KBM-7 (cell line): ENCODE measurements at regions not wholly inside any gene's neighbourhood (a gene's known extent, or its start where the extent isn't known, plus 50 kb on each side); places are given as distances from the start of the nearest gene placed in this dataset.

Experiments
- DNase-seq: peaks from one replicate; pipeline ENCODE4 v3.0.0-alpha.2; 2015
- in situ Hi-C: fragments of 300-500 bp; cut with MboI; formaldehyde crosslinking; loops from 2 replicates; pipeline ENCODE4 v1.14.3; 2020; ENCODE audit warnings: low sequenced_read_pairs, low pct_unique_long_range_greater_than_20kb, mixed read lengths

DNA sequence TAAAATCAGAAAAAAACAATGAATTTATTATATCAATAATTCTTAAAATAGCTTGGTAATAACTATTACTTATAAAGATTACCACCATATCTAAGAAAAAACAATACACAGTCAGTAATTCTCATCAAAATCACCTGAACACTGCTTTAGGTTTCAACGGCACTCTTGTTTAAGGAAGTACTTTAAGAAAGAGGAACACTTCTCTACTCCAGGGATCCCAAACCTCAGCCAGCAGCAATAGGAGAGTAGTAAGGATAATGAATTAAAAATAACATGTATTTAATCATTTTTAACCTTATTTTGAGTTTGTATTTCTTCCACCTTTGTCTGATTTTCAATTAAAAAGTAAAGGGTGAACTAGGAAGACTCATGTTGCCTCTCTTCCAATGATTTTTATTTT, 494.0 kb upstream of the NR2F2 start:
- in situ Hi-C loops: no loop called here
- no peak for DNase-seq

DNA sequence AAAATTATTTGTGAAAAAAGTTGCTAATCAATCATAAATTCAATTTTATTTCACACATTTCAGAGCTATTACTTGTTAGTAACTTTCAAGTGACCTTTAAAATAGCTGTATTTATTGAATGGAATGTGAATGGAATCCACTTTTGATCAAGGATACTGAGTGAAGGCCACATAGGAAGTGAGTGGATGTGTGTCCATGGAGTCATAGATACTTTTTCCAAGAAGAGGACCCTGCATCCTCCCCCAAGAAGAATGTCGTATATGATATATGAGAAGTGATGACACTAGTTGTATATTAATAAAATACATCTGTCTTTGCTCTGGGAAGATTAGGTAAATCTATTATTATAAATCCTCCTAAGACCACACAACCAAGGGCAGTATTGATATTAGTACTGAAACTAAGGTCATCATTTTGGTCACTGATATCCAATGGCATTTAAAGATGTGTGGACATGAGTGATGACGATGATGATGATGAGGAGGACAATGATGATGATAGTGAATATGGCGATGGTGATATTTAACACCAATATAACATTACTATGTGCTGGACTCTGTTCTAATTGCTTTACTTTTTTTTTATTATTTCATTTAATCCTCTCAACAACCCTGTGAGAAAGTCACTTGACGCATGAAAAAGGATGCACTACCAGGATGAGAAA, 493.0 kb upstream of the NR2F2 start:
- in situ Hi-C loops: no loop called here
- DNase-seq: no peak

- in situ Hi-C loops: no loop called here
- DNase-seq: no peak
Measured at GRCh38 chr15:95839367-95839782, 491.1 kb upstream of the NR2F2 start.

- no peak for DNase-seq
- in situ Hi-C loops: no loop called here
Measured at GRCh38 chr15:95840004-95840403, 490.5 kb upstream of the NR2F2 start.

DNA sequence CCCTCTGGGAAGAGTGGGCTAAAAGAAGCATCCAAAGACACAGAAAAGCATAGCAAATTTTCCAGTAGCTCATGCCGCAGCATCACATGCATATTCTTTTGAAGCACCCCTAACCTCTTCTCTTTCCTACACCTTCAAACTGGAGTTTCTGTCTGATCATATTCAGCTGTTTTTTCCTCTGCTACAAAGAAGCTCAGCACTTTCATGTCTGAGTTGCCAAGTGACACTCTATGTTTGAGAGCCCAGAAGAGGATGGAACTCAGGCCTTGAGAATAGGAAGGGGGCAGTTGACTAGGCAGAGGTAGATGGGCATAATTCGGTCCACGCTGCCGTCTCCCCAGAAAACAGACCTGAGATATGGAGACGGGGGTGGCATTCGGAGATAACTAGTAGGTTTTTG, 489.6 kb upstream of the NR2F2 start:
- in situ Hi-C loops: no loop called here
- no peak for DNase-seq

DNA sequence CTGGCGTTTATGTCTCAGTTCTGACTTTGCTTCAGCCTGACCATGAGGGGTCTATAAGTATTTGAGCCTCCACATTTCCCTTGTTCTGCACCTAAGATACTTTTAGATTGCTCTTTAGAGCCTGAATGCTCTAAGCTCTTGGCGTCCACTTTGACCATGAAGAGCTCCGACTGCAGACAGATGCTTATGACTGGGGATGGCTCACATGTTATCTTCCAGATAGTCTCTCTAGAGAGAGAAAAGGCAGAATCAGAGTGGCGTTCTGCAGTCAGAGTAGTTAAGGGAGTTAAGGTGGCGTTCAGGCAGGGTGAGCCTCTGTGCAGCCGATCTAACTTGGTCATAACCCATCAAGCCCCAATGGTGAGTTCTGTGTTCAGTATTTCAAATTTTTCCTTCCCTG, 487.9 kb upstream of the NR2F2 start:
- DNase-seq: no peak
- in situ Hi-C loops: no loop called here

GRCh38 chr15:95843241-95843910, 487.1 kb upstream of the NR2F2 start:
- no peak for DNase-seq

GRCh38 chr15:95845862-95846515, 484.5 kb upstream of the NR2F2 start:
- DNase-seq: no peak
- in situ Hi-C loops: no loop called here

More at GRCh38 chr15:95843241-95843910, 487.1 kb upstream of the NR2F2 start:
- in situ Hi-C loops: no loop called here

- DNase-seq: no peak
- in situ Hi-C loops: no loop called here
Measured at GRCh38 chr15:95848126-95848525, 482.4 kb upstream of the NR2F2 start.

DNA sequence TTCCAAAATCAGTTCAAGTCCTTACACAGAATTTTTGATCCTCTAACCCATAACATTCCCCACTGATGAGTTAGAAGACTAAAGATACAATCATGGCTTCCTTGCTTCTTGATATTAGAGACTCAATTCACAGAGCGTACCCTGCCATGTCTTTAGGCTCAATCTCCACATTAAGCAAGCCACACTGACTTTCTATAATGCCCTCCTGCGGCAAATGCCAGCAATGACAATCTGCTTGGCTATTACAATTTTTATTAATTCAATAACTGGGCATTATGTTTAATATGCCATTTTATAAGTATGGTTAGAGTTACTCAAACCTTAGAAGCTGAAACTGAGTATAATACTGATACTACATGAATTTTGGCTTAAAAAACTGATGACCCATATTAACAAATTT, 479.7 kb upstream of the NR2F2 start:
- DNase-seq: no peak
- in situ Hi-C loops: no loop called here

- no peak for DNase-seq
- in situ Hi-C loops: no loop called here
Measured at GRCh38 chr15:95853350-95853749, 477.1 kb upstream of the NR2F2 start.

- in situ Hi-C loops: no loop called here
- DNase-seq: no peak
Measured at GRCh38 chr15:95857124-95857757, 473.3 kb upstream of the NR2F2 start.

- in situ Hi-C loops: no loop called here
Measured at GRCh38 chr15:95857758-95858157, 472.7 kb upstream of the NR2F2 start.

GRCh38 chr15:95860406-95860805, 470.1 kb upstream of the NR2F2 start:
- DNase-seq: no peak
- in situ Hi-C loops: no loop called here

More at GRCh38 chr15:95857758-95858157, 472.7 kb upstream of the NR2F2 start:
- DNase-seq: no peak

- DNase-seq: no peak
- in situ Hi-C loops: no loop called here
Measured at GRCh38 chr15:95864467-95864886, 466.0 kb upstream of the NR2F2 start.

GRCh38 chr15:95865330-95865739, 465.2 kb upstream of the NR2F2 start:
- in situ Hi-C loops: no loop called here
- DNase-seq: no peak

DNA sequence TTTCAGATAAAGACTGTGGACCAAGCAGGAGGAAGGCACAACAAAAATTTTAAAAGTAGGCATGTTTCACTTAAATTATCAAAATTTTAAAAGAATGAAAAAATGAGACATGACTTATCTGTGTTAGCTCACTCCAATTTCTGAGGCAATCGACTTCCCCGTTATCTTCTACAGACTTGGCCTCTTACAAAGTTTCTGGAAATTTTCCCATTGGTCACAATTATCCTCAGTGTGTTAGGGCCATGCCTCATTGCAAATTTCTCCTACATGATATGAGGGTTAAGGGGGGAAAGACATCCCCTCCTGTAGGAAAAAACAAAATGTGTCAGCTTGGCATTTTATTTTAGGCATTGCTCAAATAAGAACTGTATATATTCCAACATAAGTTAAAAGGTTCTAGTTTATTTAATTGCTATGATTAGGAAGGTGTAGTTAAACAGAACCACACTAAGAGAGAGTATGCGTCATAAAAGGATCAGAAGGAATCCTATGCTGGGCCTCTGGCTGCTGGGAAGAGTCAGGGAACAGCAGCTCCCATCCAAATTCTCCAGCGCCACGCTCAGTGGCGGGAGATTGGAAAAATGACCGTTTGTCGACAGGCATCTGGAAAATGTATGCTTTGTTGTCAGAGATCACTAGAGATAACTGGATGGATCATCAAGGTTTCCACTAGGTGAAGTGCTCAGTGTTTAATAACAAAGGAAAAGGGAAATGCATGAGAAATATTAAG, 463.6 kb upstream of the NR2F2 start:
- DNase-seq: no peak
- in situ Hi-C loops: no loop called here

GRCh38 chr15:95868450-95868849, 462.1 kb upstream of the NR2F2 start:
- no peak for DNase-seq
- in situ Hi-C loops: no loop called here

- no peak for DNase-seq
- in situ Hi-C loops: no loop called here
Measured at GRCh38 chr15:95868970-95869369, 461.5 kb upstream of the NR2F2 start.
